Rectal smooth muscle tissue (tissue), 1 donor: ENCODE measurements at regions not wholly inside any gene's neighbourhood (a gene's known extent, or its start where the extent isn't known, plus 50 kb on each side); places are given as distances from the start of the nearest gene placed in this dataset.

ENCODE experiments used
- H3K27ac ChIP-seq: one replicate; pipeline ENCODE4 v1.7.0; 2013; ENCODE audit warnings: low read depth, low read length, inconsistent platforms
- H3K27me3 ChIP-seq: one replicate; pipeline ENCODE4 v1.7.0; 2013; ENCODE audit warnings: low read length; ENCODE audit not compliant: control insufficient read depth, insufficient read depth
- H3K36me3 ChIP-seq: one replicate; pipeline ENCODE4 v1.7.0; 2013; ENCODE audit warnings: low read length; ENCODE audit not compliant: control insufficient read depth, insufficient read depth
- H3K4me1 ChIP-seq: one replicate; pipeline ENCODE4 v1.7.0; 2013; ENCODE audit warnings: low read length; ENCODE audit not compliant: control insufficient read depth, insufficient read depth
- H3K4me3 ChIP-seq: one replicate; pipeline ENCODE4 v1.7.0; 2013; ENCODE audit warnings: low read length
- H3K9ac ChIP-seq: one replicate; pipeline ENCODE4 v1.7.0; 2013; ENCODE audit warnings: low read length

GRCh38 chr2:56474412-56475158, 290.8 kb downstream of the CCDC85A start:
- Histone ChIP-seq H3K27me3 (no peaks in the 10 kb centered on the region), H3K4me1 (no peaks in the 10 kb centered on the region), H3K9ac (no peak overlapping the region), H3K36me3 (no peaks in the 10 kb centered on the region), H3K27ac (no peak overlapping the region), H3K4me3 (no peak overlapping the region)

DNA sequence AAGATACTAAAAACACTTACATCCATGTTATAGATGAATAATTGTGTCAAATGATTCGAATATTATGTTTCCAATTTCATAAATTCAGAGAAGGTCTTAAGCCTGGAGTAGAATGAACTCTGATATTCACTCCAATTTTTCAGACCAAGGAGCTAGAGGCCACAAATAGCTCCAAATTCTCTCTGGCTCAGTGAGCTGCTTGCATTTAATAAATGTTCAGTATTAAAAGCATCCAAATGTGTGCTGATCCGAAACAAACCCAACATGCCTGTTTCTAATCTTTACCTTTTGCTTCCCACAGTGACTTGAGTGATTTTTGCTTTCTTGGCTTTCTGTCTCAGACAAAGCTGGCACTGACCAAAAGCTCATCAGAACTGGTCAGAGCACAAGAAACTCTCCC, 291.4 kb downstream of the CCDC85A start:
- Histone ChIP-seq H3K4me1 (no peaks in the 10 kb centered on the region), H3K27ac (no peak overlapping the region), H3K27me3 (no peaks in the 10 kb centered on the region), H3K36me3 (no peaks in the 10 kb centered on the region), H3K9ac (no peak overlapping the region), H3K4me3 (no peak overlapping the region)

DNA sequence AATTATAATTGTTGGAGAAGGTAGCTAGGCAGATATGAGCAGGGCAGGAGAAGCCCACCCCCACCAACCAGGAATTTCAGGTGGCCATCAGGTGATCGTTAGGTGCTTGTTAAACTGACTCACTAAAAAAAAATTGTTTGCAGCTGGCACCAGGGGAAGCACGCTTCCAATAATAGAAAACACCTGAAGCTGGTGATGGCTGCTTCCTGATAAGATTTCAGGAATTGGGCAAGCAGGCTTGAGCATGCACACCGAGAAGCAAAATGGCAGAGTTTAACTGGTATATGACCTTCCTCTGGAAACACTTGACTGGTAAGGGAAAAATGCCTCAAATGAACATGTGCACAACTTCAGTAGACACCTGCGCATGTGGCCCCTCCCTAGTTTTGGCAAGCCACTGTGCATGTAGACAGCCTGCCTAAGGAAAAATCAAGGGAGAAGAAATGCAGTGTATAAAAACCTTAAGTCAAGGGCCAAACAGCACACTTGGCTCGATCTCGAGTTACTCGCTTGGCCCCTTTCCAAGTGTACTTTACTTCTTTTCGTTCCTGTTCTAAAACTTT, 292.8 kb downstream of the CCDC85A start:
- no peaks in the 10 kb centered on the region for H3K4me1 ChIP-seq
- H3K9ac ChIP-seq: no peak overlapping the region
- H3K4me3 ChIP-seq: no peak overlapping the region
- no peaks in the 10 kb centered on the region for H3K27me3 ChIP-seq
- no peak overlapping the region for H3K27ac ChIP-seq
- no peaks in the 10 kb centered on the region for H3K36me3 ChIP-seq

- Histone ChIP-seq H3K9ac (no peak overlapping the region), H3K4me1 (no peaks in the 10 kb centered on the region), H3K36me3 (no peaks in the 10 kb centered on the region), H3K4me3 (no peak overlapping the region), H3K27ac (no peak overlapping the region), H3K27me3 (no peaks in the 10 kb centered on the region)
Observed at GRCh38 chr2:56478027-56478426, 294.2 kb downstream of the CCDC85A start.

- H3K9ac ChIP-seq: no peak overlapping the region
- no peak overlapping the region for H3K4me3 ChIP-seq
- no peaks in the 10 kb centered on the region for H3K27me3 ChIP-seq
- H3K36me3 ChIP-seq: no peaks in the 10 kb centered on the region
- H3K4me1 ChIP-seq: no peaks in the 10 kb centered on the region
- no peak overlapping the region for H3K27ac ChIP-seq
Observed at GRCh38 chr2:56483081-56483480, 299.3 kb downstream of the CCDC85A start.

DNA sequence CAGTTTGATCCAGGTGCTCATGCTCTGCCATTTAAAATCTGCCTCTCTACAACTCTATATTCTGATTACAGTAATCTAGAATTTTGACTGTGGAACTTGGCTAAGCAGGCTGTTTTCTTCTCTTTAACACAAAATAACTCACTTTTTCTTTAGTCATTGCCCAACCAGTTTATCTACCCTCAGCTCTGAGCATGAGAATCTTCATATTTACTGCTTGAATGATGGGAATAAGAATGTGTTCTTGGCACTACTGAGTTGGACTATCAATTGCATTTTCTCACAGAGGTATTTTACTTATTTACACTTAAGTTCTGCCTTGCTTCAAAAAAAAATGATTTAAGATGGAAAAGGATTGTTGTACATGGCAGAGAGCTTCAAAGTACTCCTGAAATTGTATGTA, 301.1 kb downstream of the CCDC85A start:
- H3K36me3 ChIP-seq: no peaks in the 10 kb centered on the region
- H3K27me3 ChIP-seq: no peaks in the 10 kb centered on the region
- no peak overlapping the region for H3K27ac ChIP-seq
- no peak overlapping the region for H3K9ac ChIP-seq
- no peaks in the 10 kb centered on the region for H3K4me1 ChIP-seq
- H3K4me3 ChIP-seq: no peak overlapping the region

GRCh38 chr2:56500317-56500716, 316.5 kb downstream of the CCDC85A start:
- no peaks in the 10 kb centered on the region for H3K36me3 ChIP-seq
- no peak overlapping the region for H3K4me3 ChIP-seq
- H3K27ac ChIP-seq: no peak overlapping the region
- H3K27me3 ChIP-seq: no peaks in the 10 kb centered on the region
- H3K9ac ChIP-seq: no peak overlapping the region
- no peaks in the 10 kb centered on the region for H3K4me1 ChIP-seq

- Histone ChIP-seq H3K4me3 (no peak overlapping the region), H3K36me3 (no peaks in the 10 kb centered on the region), H3K27ac (no peak overlapping the region), H3K27me3 (no peaks in the 10 kb centered on the region), H3K4me1 (no peaks in the 10 kb centered on the region), H3K9ac (no peak overlapping the region)
Observed at GRCh38 chr2:56502616-56503015, 318.8 kb downstream of the CCDC85A start.

DNA sequence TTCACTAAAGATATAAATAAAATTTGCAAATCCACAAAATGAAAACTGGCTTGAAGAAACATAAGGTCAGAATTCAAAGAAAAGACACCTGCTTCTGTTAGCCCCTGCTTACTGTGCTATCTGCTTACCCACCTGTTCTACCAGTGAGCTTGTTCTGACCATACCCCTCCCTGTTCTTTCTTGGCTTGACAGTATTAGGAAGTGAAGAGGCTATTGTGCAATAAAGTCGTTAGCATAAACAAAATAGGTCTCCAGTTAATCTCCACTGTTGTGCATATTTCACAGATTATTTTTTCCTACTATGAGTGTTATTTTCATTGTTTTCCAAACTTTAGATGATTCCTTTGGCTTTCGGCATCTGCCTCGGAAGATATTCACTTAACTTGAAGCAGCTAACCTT, 322.1 kb downstream of the CCDC85A start:
- Histone ChIP-seq H3K4me3 (no peak overlapping the region), H3K27me3 (no peaks in the 10 kb centered on the region), H3K27ac (no peak overlapping the region), H3K9ac (no peak overlapping the region), H3K36me3 (no peaks in the 10 kb centered on the region), H3K4me1 (no peaks in the 10 kb centered on the region)

DNA sequence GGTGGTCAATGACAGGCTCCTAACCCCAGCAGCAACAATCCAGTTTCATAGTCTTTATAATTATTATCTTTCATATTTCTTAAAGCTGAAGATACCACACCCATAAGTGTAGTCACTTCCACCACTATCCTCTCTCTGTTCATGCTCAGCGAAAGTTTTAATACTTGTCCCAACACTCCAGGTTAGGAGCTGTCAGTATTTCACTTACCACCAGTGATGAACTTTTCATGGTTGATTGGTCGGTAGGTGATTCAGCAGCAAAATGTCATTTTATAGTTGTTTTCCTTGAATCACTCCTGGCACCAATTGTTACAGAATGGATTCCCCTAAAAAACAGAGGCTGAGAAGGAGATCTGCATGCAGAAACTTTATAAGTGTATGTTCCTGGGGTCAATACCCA, 324.9 kb downstream of the CCDC85A start:
- no peak overlapping the region for H3K4me3 ChIP-seq
- no peak overlapping the region for H3K9ac ChIP-seq
- no peak overlapping the region for H3K27ac ChIP-seq
- no peaks in the 10 kb centered on the region for H3K27me3 ChIP-seq
- no peaks in the 10 kb centered on the region for H3K36me3 ChIP-seq
- H3K4me1 ChIP-seq: no peaks in the 10 kb centered on the region

- no peaks in the 10 kb centered on the region for H3K27me3 ChIP-seq
- H3K9ac ChIP-seq: no peak overlapping the region
- H3K4me3 ChIP-seq: no peak overlapping the region
- H3K27ac ChIP-seq: no peak overlapping the region
- no peaks in the 10 kb centered on the region for H3K36me3 ChIP-seq
- H3K4me1 ChIP-seq: no peaks in the 10 kb centered on the region
Observed at GRCh38 chr2:56510610-56511009, 326.8 kb downstream of the CCDC85A start.

DNA sequence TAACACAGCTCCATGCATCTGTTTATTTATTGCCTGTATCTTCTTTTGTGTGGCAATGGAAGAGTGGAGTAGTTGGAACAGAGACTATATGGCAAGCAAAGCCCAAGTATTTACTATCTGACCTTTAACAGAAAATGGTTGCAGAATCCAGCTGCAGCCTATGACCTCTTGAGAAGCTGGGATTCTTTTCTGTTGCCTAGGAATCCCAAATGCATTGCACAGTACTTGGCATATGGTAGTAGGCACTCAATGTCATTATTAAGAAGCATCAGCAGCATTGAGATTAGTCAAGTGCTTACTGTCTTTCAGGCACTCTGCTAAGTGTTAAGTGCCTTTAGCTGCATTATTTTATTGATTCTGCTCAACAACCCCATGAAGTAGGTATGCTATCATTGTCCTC, 331.6 kb downstream of the CCDC85A start:
- Histone ChIP-seq H3K27ac (no peak overlapping the region), H3K36me3 (no peaks in the 10 kb centered on the region), H3K4me1 (no peaks in the 10 kb centered on the region), H3K4me3 (no peak overlapping the region), H3K27me3 (no peaks in the 10 kb centered on the region), H3K9ac (no peak overlapping the region)

DNA sequence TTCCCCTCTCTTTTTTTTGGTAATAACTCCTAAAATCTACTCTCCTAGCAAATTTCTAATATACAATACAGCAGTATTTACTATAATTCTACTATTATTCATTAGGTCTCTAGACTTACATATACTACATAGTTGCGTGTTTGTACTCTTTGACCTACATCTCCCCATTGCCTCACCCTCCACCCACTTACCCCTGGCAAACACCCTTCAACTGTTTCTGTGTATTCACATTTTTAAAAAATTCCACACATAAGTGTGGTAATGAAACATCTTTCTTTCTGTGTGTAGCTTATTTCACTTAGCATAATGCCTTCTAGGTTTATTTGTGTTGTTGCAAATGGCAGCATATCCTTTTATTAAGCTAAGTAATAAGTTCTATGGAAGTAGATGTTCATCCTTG, 336.0 kb downstream of the CCDC85A start:
- Histone ChIP-seq H3K4me3 (no peak overlapping the region), H3K27me3 (no peaks in the 10 kb centered on the region), H3K27ac (no peak overlapping the region), H3K36me3 (no peaks in the 10 kb centered on the region), H3K4me1 (no peaks in the 10 kb centered on the region), H3K9ac (no peak overlapping the region)
